Activated CD4-positive, alpha-beta T cell treated with anti-CD3 and anti-CD28 coated beads, Interleukin-2, amount 50 U/mL, for 16 hours (primary cell): ENCODE measurements at regions not wholly inside any gene's neighbourhood (a gene's known extent, or its start where the extent isn't known, plus 50 kb on each side); places are given as distances from the start of the nearest gene placed in this dataset.
"Not testable (repeated sequence)": the region's sequence is repeated elsewhere in the genome, so short reads cannot be mapped to it uniquely, and the experiment has no call there.

ENCODE experiments used
- DNase-seq: peaks from one replicate; pipeline ENCODE4 v3.0.0-alpha.2; 2020

DNA sequence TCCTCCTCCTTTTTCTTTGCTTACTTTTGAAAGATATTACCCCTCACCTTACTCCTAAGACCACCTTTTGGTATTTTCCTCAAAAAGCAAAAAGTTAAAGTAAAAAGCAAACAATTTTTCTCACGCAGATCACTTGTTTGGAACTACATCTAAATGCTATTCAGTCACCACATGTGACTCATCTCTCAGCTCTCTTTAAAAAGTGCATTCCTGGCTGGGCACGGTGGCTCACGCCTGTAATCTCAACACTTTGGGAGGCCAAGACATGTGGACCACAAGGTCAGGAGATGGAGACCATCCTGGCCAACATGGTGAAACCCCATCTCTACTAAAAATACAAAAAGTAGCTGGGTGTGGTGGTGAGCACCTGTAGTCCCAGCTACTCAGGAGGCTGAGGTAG is 218.0 kb downstream of the HS3ST3B1 start:
- not testable (repeated sequence) for DNase-seq

DNA sequence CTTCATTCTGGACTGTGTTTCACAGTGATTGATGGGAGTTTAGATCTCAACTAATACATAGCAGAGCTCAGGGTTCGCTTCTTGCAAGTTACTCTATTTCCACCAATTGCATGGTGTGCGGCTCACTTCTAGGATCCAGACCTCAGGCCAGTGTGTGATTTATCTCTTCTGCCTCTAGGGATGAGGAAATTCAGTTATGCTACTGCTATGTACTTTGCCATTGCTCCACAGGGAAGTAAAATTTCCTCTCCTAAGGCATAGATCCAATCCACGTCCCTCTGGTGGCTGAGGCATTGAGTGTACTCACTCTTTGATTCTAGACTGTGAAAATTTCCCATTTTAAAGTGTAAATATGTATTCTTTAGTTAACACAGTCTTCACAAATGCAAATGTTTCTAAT is 214.1 kb downstream of the HS3ST3B1 start:
- DNase-seq: no peak

DNA sequence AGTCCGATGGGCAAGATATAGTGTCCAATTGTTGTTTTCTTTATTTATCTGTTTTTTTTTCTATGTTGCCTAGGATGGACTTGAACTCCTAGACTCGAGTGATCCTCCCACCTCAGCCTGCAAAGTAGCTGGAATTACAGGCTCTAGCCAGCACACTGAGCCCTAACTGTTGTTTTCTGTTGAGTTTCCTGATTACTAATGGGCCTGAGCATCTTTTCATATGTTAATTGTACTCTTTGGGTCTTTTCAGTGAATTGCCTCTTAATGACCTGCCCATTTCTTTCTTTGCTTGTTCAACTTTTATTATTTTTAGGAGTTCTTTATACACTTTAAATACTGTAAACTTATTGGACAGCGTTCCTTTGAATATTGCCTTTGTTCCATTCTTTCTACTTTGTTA is 213.0 kb downstream of the HS3ST3B1 start:
- DNase-seq: no peak

DNA sequence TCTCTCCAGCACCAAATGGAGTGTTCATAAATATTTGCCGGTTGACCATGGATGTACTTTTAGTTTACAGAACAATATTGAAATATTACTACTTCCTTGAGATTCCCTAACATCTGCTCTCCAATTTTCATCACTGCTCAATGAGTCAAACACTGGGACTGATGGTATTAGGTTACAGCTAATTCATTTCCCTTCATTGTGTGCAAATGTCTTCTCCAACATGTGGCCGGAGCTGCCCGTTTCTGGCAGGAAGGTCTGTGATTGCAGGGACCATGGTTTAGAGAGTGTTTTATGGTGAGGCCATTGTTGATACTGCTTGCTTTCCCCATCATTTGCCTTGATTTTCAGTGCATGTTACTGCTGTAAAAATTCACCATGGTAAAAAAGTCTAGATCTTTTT is 209.3 kb downstream of the HS3ST3B1 start:
- no peak for DNase-seq

DNA sequence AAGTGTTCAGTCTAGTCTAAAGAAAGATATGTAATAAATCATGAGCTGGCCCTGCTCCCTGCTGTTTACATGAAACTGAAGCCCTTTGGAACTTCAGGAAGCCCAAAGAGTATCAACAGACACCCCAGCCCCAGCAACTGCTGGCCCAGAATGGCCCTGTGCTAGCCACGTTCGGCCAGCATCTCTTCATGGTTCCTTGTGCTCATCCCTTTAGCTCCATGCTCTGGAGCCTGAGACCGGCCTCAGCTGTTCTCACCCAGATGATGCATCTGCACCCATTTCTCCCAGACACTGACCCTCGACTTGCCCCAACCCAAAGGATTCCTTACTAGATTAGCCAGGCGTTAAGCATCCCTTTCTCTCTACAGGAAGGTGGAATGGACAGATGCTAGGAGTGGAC is 207.3 kb downstream of the HS3ST3B1 start:
- no peak for DNase-seq

DNA sequence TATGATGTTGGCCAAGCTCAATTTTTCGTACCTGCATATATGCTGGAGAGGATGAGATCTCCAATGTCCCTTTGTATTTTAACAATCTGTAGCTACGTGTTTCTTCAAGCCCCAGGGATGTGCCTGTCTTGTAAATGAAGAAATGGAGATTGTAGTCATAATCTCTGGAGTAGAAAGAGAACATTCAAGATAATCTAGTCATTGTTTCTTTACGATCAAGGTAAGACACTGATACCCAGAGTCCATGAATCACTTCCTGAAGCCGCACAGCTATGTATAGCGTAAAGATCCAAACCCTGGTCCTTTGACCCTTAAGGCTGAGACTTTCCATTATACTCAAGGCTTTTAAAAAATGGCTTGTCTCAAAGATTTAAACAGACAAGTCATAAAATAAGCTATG is 205.5 kb downstream of the HS3ST3B1 start:
- DNase-seq: no peak

DNA sequence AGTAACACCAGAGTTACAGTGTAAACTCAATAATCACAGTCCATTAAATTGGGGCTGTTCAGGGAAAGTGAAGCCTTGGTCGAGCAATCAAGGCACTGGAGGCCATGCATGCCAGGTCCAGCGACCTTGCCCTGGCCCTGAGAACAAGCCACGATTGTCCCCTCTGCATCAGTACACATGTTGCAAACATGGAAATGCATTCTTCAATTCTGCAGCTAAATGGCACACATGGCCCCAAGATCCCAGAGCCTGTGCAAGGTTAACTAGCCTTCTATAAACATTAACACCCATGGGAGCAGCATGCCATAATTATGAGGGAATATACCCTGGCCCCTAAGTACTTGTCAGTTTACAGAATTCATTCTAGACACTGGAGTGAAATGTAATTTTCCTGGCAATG is 204.7 kb downstream of the HS3ST3B1 start:
- DNase-seq: no peak

DNA sequence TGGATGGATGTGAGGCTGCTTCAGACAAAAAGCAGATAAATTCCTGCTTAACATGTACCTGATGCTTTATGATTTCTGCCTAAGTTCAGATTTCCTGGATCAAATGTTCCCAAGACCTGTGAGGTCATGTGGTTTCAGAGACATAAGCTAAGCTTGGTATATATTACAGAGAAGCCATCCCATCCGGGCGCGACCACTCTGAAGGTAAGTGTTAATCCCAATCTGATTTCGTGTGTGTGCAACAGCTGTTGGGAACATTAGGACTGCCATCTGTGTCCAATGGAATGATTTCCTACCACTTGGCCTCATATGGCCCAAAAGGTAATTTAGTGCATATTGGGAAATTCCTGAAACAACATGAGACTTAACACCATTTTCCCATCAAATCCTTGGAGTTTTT is 199.1 kb downstream of the HS3ST3B1 start:
- DNase-seq: no peak

DNA sequence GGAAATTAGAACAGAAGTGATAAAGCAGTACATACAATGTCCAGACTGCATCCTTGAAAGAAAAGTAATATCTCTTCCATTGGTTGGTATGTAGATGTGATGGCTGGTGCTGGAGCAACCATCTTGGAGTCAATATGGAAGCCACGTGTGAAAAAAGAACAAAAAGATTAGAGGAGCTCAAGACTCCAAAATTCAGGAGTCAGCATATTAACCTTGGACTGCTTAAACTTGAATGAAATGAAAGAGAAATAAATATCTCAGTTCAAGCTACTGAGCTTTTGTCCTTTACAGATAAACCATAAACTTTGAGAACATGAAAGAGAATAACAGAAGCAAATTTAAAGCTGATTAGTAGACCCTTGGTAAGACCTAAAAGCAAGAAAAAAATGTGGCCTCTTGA is 197.9 kb downstream of the HS3ST3B1 start:
- DNase-seq: no peak

DNA sequence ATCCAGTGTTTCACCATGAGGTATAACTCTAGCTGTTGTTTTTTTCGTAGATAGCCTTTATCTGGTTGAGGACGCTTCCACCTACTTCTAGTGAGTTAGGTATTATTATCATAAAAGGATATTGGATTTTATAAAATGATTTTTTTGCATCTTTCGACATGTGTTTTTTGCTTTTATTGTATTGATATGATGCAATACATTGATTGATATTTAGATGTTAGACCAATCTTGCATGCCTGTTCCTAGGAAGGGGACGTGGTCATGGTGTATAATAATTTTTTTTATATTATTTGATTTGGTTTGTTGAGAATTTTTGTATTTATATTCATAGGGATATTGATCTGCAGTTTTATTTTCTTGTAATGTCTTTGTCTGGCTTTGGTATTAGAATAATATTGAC is 193.3 kb downstream of the HS3ST3B1 start:
- no peak for DNase-seq

DNA sequence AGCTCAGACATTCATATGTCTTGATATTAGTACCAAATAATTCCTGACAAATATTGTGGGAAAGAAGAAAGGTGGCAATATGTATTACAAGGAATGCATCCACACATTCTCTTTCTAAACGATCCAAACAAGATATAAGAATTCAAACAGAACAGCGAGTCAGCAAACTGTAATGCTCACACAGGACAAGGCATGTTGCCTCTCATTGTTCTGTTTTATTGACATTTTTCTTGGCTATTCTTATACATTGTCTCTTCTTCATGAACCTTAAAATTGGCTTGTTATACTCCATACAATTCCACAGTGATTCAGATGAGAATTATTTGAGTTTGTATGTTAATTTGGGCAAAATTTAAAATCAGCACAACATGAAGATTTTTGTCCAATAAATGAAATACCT is 189.1 kb downstream of the HS3ST3B1 start:
- no peak for DNase-seq

DNA sequence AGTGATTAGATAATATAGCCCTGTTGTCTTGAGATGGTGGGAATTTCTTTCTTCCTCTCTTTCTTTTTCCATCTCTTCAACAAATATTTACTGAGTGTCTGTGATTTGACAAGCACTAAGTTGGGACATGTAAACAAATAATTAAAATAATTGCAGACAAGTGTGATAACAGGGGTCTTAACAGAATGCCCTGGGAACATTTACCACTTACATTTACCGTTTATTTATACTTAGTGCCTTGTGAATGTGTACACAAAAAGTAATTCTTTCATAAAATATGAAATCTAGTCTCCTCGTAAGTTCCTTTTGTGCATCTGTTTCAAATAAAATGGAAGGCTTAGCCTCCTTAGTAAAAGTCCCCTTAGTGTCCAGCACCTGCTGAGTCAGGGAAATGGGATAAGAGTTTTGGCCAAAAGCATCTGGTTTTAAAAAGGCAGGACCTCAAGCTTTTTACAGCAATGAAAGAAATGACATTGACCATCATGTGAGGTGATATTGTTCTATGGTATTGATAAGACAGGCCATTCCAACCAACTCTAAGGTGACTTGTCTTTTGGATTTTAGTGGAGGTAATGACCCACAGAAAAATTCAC is 188.2 kb downstream of the HS3ST3B1 start:
- no peak for DNase-seq

DNA sequence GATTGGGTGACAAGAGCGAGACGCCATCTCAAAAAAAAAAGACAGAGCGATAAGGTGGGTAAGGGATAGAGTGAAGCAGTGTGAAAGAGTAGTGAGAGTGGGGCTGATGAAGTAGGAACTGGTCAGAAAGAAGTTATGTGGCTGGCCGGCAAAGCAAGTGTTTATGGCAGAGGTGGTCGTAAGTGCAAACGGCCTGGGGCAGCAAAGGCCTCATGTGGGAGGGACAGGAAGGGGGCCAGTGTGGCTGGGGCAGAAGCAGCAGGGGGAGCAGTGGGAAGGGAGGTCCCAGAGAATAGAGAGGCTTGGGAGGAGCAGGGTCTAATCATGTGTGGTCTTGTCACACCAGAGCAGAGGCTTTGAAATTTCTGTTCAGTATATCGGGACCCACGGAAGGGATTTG is 186.2 kb downstream of the HS3ST3B1 start:
- DNase-seq: no peak

DNA sequence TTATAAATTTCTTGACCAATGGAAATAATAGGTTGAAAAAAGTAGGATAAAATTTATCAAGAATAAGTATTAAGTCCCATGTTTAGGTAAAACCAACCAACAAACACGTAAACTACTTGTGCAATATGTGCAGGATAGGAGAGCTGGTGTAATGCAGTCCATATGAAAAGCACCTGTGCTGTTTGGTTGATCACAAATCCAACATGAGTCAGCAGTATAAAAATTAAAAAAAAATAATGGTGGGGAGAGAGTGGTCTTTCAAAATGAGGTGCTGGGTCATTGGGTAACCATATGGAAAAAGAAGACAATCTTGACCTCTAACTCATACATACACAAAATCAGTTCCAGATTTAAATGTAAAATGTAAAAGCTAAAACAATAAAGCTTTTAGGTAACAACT is 181.8 kb downstream of the HS3ST3B1 start:
- no peak for DNase-seq

DNA sequence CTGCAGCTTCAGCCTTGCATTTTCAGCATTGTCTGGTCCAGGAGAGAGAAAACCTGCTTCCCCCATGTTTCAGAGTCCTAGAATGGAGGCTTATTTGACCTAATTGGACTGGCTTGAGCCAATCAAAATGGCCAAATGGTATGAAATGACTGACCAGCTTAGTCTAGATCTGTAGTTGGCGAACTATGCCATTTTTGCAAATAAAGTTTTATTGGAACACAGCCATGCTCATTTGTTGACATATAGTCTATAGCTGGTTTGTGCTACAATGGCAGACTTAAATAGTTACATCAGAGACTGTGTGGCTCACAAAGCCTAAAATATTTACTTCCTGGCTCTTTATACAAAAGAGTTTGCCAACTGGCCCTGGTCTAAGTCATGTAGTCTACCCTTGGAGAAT is 180.8 kb downstream of the HS3ST3B1 start:
- DNase-seq: no peak

DNA sequence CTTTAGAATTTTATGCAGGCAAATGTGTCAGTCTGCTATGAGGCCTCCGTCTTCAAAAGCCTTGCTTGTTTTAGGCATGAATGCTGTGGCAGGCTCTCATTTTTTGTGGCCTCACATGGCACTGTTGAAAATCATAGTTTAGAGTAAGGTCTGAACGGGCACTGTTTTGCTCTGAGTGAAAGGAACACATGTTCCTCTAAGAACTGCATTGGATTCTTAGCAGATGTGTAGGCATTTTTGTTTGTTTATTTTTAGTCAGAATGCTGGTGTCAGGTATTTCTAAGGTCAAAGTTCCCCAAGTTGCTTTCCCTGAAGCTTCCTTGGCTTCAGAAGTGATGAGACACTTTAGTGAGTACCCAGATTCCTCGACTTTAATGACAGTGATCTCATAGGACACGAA is 173.7 kb downstream of the HS3ST3B1 start:
- no peak for DNase-seq

DNA sequence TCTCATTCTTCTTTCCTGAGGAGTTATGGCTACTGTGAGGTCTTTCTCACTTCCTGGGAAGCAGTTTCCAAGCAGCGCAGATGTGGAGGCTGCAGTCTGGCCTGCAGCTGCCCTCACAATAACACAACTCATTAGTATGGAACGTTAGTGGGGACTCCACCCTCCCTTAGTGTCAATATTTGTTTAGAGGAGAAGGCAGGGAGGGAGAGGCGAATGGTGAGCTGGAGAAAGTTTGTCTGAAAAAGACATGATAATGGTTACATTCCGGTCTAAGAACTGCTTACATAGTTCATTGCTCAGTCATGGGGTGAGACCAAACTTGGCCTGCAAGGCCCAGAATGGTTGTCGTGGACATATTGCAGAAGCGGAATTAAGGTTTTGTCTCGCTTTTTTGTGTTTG is 170.2 kb downstream of the HS3ST3B1 start:
- no peak for DNase-seq

DNA sequence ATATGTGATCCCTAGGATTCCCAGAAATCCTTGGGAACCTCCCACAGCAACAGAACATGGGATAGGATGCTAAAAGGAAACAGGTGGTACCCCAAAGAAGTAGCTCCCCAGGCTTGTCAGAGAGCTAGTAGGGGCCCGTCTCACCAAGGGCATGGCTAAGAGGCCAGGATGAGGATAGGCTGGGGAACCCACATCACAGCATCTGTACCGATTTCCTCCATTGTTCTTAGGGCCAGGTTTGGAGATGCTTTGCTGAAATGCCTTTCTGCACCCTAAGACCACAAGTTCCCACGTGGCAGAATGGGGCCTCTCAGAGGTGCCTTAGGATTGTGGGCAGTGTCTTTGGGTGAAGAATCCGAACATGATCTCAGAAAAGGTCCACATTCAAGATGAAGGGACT is 169.5 kb downstream of the HS3ST3B1 start:
- DNase-seq: no peak

DNA sequence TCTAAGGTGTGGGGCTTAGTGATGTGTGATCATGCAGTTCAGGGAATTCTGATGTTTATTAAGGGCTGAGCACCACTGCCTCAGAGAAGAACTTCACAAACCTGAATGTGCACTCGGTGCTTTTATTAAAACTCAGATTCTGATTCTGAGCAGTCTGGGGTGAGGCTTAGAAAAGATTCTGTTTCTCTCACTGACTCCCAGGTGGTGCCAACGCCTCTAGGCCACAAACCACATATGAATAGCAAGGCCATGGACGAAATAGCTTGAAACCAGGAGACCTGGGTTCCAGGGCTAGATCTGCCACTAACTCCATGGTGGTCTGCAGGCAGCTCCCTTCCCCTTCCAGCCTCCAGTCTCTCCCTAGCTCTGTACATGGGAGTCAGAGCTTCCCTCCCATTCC is 169.1 kb downstream of the HS3ST3B1 start:
- DNase-seq: no peak

DNA sequence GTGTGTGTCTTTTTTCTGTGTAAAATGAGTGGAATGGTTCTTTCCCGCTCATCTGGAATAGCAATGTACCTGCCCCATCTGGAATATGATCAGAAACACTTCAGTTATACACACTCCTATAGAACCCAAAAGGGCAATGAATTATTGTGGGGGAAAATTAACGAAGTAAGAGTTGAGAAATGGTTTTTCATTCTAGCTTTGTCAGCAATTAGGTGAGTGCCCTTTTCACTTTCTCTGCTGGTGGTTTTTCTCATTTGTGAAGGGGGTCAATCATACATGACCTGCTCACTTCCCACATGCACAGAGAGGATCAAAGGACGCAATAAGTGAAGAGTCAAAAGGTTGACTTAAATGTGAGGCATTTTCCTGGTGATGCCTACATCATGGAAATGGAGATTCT is 168.0 kb downstream of the HS3ST3B1 start:
- DNase-seq: no peak

DNA sequence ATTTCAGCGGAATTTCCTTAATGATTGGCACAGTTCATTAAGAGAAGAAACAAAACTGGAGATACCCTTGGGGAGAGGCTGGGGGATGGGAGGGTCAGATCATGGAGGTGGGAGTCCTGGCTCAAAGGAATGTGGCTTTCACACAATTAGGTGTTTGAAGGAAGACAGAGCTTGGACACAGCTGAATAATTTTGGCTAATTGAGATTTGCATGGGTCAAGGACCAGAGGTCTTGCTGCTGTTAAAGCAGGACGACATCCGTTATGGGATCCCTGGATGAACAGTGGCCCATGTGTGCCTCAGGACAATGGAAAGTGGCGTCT is 160.3 kb downstream of the HS3ST3B1 start:
- no peak for DNase-seq

DNA sequence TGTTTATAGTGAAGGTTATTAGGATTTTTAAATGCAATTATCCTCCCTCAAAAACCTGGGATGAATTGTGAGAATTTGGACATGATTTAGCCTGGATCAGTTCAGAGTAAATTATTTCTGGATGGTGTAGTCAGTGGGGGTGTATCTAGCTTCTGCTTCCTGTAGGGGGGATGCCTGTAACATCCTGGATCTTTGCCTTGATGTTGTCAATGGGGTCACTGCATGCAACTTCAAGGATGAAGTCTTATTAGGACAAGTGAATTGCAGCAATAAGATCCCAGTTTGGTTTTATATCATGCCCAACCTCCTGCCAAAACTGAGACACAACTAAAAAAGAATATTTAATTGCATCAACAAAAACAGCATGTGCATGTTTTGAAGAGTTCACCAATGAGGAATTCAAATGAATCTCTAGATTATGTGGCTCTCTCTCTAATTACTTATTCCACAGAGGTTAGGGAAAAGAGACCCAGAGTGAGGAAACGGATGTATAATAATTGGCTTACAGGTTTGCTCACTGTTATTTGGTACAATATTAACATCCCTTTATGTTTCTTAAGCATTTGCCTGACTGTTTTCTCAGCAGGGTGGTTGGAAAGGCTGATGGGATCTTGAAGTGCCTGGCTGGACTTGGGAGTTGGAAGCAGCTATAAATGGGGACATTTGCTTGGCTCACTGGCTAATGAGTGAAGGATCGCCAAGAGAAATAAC is 159.8 kb downstream of the HS3ST3B1 start:
- no peak for DNase-seq

DNA sequence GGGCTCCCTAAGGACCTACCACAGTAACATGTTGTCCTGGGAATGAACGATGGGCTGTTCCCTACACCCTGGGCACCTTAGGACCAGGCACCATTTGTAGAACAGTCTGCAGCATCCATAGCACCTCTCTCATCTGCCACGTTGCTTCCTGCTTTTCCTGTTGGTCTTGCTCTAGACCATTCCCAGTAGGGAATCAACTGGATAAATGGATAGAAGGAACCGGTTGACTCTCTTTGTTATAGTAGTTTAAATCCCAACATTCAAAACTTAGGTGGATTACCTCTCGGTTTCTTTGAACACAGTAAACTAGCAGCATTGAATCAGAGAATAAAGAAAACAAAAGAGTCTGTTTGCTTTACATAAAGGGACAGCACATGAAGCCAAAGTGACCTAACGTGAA is 159.1 kb downstream of the HS3ST3B1 start:
- no peak for DNase-seq

DNA sequence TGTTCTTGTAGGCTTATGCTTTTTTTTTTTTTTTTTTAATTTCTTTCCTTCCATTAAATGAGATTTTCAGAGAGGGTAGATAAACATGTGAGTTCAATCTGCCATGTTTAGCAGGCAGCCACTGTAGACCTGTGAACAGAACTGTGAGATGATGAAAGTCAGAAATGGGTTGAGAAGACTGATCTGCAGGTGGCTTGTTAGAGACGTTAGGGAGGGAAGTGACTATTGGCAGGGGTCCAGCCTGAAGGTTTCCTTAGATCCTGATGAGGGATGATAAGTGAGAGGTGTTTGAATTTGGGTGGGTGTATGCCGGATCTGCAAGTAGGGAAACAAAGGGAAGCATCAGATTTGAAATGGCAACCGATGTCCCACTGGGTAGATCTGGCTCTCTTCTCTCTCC is 157.8 kb downstream of the HS3ST3B1 start:
- no peak for DNase-seq

DNA sequence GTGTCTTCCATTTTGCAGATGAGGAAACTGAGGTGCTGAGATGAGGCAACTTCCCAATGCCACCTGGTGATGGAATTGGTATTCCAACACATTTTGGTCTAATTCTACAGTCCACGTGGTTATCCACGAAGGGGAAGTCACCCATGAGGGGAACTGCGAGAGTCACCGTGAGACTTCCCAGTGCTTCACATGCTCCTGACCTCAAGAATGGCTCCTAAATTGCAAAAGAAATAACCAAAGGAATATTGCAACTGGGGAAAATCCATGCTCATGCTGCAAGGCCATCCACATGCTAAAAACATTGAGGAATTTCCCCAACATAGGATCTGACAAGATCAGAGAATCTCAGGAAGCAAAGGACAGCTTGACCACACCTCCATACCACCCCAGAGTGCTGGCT is 153.9 kb downstream of the HS3ST3B1 start:
- no peak for DNase-seq

DNA sequence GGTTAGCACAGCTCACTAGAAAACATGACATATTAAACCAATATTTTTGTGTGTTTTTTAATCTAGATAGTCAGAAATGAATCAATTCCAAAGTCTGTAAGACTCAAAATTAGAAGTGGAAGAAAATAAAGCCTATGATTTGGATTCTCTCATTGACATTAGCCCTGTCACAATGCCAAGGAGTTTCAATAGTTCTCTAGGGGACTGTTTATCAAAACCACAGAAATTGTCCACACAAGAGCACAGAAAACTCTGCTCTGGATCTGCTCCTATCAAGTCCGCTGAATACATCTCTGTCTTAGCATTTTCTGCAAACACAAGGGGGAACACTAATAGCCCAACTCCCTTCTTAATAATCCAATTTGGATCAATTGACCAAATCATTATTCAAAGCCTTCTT is 152.0 kb downstream of the HS3ST3B1 start:
- no peak for DNase-seq
